DMS 273 (cell line): ENCODE measurements at regions not wholly inside any gene's neighbourhood (a gene's known extent, or its start where the extent isn't known, plus 50 kb on each side); places are given as distances from the start of the nearest gene placed in this dataset.
A peak's percentile ranks its signal among the peaks of the same experiment; 100 is the strongest.

Experiments used
- DNase-seq: peaks from one replicate; lab custom pipeline; 2025; ENCODE audit not compliant: unreplicated experiment; lab: John Stamatoyannopoulos, UW

DNA sequence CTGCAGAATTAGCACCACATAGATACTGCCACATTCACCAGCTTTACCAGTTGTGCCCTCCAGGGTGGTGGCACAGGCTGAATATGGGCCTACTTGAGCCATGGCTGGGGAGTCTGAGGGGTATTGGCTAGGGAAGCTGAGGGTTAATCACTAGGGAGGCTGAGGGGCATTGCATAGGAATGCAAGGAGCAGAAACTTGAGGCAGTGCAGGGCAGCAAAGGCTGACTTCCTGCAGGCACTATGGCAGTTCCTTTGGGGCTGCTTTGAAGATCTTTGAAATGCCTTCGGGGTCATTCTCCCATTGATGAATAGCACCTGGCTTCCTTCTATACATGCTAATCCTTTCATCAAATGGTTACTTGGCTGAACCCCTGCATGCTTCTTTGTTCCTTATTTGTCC lies 171.5 kb downstream of the RCN1 start:
- DNase-seq, result no peak

DNA sequence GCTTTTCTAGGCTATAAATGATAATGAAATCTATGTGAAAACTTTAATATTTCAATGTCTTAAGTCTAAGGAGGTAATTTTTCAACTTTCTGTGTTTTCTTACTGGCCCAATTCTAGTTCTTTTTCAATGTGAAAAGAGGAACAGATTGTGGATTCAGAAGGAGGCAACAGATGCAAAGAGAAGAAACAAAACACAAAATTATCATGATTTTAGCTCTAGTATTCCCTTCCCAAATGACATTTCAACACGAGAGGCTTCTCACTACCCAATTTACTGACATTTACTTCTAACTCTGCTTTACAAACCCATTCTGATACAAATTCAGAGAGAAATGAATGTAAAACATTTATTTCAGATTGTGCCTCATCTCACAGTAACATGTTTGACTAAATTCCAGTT lies 169.4 kb downstream of the WT1 start:
- DNase-seq, result no peak

DNA sequence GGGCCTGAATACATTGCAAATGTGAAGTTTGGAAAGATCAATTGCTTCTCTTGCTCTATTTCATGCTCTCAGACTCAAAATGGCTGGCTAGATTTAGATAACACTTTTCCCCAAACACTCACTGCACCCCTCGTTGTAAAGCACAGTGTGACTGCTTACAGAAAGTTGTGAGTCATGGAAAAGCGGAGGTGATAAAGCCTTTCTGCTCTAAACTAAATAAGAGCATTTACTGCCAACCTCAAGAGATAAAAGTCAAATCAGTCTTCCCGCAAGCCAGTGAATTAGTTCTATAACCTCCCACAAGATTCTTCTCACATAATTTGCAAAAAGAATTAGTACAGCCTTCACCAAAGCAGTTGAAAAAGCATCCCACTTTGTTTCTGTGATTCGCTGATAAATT lies 168.7 kb downstream of the WT1 start:
- DNase-seq, result no peak

DNA sequence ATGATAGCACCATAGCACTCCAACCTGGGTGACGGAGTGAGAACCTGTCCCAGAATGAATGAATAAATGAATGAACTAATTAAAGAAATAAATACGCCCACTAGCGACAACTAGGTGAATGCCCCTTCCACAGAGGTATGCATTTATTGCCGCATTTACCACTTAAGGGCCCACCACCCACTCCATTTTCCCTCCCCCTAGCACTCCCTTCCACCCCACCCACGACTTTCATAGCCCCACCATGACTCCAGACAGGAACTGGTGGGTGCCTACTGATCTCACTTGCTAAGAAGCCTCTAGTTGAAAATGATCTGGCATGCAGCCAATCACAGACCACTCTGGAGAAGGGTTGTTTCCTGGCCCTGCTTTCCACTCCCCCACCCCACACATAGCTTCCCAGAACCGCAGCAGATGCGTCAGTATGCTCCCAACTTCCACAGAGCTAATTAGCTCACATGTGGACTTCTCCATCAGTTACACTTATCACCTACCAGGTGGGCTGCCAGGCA lies 167.6 kb downstream of the WT1 start:
- no peak for DNase-seq

DNA sequence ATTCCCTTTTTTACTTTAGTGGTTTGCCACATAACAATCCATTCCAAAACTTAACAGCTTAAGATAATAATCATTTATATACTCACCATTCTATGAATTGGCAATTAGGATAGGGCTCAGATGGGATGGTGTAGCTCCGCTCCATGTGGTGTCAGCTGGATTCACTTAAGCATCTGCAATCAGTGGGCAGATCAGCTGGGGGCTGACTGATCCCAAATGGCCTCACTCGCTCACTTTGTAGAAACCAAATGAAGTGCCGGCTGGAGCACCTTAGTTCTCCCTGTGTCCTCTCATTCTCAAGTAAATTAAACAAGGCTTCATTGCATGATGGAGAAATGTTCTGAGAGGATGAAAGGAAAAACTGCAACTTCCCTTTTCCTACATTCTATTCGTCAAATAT lies 161.4 kb downstream of the WT1 start:
- peak; percentile 15 for DNase-seq

DNA sequence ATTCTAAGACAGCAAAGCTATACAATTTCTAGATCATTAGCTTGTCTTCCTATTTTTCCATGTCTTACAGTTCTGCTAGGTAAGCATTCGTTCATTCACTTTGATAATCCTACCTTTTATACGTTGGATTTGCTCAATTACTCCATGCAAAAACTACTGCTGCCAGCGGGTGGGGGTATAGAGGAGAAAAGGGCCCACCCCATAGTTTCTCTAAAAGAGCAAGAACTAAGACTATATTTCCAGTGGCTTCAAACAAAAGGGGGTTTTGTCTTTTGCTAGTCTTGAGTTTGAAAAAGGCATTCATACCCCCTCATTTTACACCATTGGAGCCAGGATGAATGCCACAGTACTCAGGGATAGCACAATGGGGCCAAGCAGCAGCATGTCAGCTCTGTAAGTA lies 155.7 kb downstream of the WT1 start:
- peak; percentile 52 for DNase-seq

DNA sequence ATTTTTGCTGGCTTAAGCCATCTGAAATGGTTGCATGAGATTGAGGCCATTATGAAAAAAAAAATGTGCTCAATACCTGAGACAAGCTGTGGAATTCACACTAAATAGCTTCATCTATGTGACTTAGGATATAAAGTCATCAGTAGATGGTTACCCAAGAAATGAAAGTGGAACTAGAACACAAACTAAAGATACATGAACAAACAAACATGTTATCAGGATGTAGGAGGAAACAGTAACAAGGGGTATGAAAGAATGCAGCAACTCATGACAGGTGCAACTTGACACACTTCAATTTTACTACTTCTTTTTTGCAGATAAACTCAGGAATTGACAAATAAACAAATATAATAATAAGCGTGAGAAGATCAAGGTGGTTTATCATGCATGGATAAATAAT lies 155.0 kb downstream of the WT1 start:
- no peak for DNase-seq

DNA sequence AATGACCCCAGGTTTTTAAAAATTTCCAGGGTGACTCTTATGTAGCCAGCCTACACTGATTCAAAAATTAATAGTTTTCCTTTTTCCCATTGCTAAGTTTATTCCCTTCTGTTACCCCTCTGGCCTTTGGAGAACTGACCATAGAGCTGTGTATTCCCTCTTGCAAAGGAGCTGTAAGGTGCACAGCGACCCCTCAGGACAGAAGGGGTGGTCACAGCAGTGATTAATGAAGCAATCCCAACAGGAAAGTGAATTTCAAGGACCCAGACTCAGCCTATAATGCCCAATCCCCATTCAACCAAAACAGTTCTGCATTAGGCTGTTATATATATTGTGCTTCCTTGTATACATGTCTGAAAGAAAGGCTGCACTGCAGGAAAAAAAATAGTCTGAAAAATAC lies 147.1 kb downstream of the WT1 start:
- DNase-seq, result no peak

DNA sequence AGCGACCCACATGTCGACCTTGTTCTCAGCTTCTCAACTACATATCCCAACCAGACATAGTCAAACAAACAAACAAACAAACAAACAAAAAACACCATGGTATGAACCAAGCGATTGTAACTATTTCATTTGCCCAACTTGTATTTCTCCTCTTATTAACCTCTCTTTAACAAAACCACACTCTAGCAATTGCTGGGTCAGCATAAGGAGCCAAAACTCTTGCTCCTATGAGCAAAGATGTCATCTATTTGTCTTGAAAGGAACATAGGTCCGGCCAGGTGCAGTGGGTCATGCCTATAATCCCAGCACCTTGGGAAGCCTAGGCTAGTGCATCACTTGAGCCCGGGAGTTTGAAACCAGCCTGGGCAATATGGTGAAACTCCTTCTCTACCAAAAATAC lies 145.6 kb downstream of the WT1 start:
- no peak for DNase-seq

DNA sequence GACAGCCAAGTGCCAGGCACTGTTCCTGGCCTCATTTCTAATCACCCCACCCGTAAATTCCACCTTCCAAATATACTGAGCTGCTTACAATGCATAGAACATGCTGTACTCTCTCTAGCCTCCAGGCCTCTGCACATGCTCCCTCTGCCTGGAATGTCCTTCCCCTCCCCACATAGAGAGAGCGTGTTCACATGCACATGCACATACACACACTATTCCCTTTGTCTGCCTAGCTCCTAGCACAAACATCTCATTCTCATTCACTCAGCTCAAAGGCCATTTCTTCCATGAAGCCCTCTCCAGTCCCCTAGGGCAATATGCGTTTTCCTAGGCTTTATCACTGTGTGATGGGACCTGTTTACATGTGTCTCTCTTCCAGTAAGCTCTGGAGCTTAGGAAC lies 144.6 kb downstream of the WT1 start:
- no peak for DNase-seq

DNA sequence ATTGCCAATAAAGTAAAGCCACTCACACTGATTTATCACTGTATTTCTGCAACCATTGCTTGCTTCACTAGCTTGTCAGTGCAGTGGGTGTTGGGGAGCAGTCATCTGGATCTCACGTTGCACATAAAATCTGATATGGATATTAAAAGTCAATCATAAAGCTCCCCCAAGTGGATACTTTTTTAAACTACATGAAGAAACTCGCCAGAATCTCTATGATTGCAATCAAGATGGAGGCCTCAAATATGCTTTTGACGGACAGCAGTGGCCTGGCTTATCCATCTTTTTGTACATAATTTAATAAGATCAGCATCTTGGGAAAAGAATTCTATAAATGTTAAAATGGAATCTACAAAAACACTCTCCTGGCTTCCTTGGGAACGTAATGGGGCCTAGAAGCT lies 137.7 kb downstream of the WT1 start:
- DNase-seq, result peak; percentile 86

DNA sequence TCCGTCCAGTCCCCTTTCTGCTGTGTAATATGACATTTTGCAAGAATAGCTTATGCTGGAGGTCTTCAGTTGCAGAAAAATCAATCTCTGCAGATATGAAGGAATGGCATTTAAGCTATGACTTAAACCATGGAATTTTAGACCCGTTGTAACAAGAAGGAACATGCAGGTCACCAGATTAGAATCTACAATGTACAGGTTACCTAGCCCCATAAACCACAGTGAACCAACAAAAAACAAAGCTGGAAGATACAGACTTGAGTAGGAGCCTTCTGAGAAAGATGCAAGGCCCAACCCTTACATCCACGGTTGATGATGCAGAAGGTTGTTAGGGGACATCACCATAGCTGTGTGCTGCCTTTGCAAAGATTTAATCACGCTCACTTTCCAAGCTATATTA lies 132.5 kb downstream of the WT1 start:
- DNase-seq, result no peak

DNA sequence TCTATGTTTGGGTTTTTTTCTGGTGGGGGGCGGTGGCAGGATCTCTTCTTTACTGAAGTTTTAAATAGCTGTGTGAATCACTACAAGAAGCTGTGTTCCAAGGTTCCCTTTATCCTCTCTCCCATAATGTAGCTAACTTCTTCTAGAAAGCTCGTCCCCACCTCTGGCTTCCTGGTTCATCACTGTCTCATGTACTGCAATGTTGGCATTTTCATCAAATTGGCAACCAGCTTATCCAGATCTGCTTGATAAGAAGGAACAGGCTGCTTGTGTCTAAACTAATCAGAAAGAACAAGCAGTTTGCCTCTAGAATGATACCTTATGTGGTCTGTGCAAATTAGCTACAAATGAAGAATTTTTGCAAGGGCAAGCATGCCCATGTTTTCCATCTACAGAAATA lies 130.8 kb downstream of the WT1 start:
- DNase-seq, result no peak

DNA sequence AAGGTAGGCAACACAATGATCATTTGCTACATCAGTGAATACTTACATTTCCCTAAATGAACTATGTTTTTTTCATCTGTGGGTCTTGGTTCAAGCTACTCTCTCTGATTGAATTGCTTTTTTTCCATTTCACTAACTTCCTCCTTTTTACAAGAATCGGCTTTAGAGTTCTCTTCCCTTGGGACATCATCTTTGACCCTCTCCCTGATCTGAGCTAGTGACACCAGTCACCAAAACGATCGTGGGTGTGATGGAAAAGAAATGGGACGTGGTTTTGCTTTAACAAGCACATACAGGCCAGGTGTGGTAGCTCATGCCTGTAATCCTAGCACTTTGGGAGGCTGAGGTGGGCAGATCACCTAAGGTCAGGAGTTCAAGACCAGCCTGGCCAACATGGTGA lies 129.9 kb downstream of the WT1 start:
- DNase-seq, result no peak

DNA sequence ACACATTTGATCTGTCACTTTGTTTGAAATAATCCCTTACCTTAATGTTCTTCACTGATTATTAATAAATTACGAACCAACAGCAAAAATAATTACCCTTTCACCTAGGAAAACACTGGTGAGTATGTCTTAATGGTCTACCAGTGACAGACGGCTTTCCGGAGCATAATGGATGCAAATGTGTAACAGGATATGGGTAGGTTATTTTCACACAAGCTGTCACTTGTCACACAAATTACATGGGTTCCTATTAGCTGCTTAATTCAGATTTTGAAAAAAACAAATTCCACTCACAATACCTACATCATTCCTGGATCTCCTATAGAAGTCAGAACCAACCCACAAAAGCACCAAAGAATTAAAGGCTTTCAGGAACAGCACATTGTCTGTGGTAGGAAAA lies 127.9 kb downstream of the WT1 start:
- peak; percentile 87 for DNase-seq

DNA sequence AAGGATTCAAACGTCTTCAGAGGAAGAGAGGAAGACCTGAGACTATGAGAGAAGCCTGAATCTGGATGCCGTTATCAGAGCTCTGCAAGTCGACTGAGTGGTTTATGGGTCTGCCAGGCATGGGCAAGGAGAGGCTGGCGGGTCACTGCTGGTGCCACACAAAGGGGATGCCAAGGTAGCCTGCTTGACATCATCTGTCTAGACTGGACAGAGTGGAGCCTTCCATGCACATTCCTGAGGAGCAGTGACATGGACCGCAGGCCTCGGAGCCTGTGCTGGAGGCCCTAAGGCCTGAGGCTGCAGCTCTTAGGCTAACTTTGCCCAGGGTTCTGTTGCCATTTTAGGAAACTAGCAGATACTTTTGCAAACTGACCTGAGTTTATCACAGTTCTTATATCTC lies 127.4 kb downstream of the WT1 start:
- peak; percentile 65 for DNase-seq

DNA sequence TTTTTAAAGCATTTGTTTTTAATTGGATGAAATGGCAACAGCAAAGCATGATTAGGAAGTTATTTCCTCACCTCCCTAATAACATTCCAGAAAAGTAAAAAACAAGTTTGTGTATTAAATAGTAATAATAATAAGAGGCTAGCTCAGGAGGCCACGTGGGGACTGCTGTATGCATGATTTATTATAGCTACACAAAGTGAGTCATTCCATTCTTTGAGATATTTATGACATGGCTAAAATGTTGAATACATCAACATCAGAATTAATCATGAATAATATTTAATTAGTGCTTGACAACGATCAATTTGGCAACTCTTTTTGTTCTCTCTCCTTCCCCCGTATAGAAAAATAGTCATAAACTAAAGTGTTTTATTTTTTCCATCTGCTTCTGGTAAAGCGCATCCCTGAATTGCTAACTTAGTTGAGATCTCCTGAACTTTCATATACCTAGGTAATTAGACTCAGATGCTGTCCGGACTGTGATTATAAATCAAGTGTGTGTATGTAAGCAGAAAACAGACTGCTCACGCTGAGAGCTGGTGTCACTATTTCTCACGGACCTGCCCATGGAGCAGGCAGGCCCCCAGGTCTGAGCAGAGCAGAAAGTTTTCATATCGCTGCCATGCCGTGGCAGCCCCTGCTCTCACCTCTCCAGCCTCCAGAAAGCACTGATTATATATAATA lies 125.7 kb downstream of the WT1 start:
- DNase-seq, result peak; percentile 73

DNA sequence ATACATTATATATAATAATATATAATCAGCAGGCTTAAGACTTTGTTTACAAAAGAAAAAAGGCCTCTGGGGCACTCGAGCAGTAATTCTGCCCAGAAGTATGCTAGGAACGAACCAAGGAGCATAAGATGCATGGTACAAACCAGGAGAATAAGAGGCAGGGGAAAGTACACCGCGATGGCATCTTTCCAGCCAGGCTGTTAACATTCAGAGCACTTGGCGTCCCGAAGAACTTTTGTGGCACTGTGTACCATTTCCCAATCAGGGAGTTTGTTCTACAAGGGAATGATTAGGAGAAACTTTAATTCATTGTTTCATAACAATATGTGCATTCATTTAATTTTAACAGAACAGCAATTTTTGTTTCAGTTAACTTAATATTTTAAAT lies 125.1 kb downstream of the WT1 start:
- DNase-seq, result peak; percentile 78

DNA sequence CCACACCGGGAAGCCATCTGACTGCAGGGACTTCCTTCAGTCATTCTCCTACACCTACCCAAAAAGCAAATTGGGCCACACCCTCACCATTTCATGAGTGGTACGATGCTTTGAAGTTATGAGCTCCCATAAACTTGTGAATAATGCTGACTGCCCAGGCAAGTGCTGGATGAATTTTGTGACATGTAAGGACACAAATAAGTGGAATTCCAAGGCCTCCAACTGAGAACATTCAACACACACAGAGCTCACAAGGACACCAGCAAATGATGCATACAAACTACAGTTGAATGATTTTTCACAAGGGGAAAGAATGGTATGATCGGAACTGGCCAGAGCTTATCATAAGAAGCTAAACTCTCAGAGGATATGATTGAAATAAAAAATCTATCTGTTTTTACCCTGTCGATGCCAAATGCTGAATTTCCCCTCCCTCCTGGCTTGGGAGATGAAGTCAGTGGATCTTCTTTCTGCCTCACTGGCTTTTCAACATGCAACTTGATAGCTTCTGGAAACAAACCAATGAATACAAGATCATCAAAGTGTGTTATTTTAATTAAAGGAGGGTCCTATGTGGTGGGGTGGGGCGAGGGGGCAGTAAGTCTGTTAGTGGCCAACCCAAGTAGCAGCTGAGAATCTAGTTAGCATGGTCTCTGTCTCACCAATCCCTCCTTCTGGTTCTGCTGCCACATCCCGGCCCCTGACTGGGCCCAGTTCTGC lies 123.8 kb downstream of the WT1 start:
- peak; percentile 49 for DNase-seq

DNA sequence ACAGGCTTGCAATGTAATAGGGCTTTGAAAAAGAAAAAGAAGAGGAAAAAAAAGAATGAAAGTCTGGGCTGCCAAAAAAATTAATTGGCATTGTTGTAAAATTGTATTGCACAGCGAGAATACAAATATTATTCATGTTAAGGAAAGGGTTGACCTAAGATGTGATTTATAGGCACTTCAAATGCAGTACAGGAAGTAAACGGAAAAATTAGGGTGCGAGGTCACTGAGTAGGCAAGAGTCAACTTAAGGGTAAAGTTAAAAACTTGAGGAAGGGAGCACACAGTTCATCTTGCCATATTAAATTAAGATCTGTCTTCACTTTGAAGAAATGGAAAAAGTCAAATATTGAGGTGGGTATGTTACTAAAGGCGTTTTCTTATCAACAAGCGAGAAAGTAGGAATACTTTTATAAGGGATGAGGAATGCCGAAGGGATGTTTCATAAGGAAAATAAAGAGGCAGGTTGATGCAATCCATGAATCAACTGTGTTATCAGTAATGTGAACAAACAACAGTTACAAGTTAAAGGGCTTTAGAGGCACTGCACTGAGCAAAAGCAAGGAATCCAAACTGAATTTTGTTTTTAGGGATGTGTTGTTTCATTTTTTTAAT lies 123.0 kb downstream of the WT1 start:
- no peak for DNase-seq

DNA sequence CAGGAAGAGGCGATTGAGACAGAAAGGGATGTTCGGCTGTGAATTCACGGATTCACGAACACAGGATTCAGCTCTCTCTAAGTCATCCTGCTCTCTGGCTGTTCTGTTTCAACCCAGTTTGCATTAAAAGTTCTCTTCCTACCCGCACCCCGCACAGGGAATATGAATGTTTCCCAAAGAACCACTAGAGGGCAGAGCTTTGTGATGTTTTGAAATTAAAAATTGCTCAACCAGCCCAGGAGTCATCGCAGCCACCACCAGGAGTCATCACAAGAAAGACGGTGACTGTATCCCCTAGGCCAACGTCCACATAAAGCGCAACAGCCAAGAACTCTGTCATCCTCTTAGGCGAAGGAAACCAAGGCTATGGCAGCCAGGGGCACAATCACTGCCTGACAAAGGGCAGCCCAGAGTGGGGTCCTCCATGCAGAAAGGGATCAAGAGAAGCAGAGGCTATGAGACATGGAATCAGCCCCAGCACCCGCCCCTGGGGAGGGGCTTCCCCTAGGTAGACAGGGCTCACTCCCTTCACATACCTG lies 122.4 kb downstream of the WT1 start:
- DNase-seq, result peak; percentile 82

DNA sequence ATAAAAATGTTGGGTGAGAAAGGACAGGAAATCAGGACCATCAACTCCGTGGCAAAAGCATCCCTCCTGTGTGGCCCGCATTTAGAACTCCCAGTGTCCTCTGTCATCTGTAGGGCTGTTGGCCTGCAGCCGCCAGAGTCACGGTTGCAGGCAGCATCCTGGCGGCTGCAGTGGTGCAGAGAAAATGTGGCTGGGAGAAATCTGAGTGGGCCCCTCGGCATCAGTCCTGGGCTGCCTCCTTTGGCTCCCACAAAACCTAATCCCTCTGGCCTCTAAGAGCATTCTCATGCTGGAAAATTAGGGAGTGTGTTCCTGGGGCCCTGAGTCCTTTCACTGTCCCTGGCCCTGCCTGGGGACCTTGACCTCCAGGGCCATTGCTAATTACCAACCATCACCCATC lies 121.9 kb downstream of the WT1 start:
- no peak for DNase-seq
